ENCODE measurements at regions not wholly inside any gene's neighbourhood (a gene's known extent, or its start where the extent isn't known, plus 50 kb on each side); places are given as distances from the start of the nearest gene placed in this dataset.

- no peaks in the 10 kb centered on the region for H3K36me3 Mint-ChIP-seq (ENCODE audit: low read depth, unreplicated experiment)
- H3K9me3 Mint-ChIP-seq (ENCODE audit: unreplicated experiment), result no peaks in the 10 kb centered on the region
- no peaks in the 10 kb centered on the region for H3K27me3 Mint-ChIP-seq (ENCODE audit: unreplicated experiment)
- no peak for TF ChIP-seq CTCF (IDR thresholded peaks at IDR 0.05; ENCODE audit: unreplicated experiment)
- no peak overlapping the region for H3K27ac Mint-ChIP-seq (ENCODE audit: unreplicated experiment)
- no peak for DNase-seq (ENCODE audit: low spot score)
- no peak overlapping the region for H3K4me3 Mint-ChIP-seq (ENCODE audit: unreplicated experiment)
- H3K4me1 Mint-ChIP-seq (ENCODE audit: unreplicated experiment), result peaks cover 2% of the 10 kb centered on the region
These were observed 175.4 kb downstream of the SNX10 start for GRCh38 chr7:26467104-26467503.

GRCh38 chr7:26467541-26467940, 175.9 kb downstream of the SNX10 start:
- H3K9me3 Mint-ChIP-seq (ENCODE audit: unreplicated experiment), result no peaks in the 10 kb centered on the region
- H3K4me1 Mint-ChIP-seq (ENCODE audit: unreplicated experiment), result peaks cover 2% of the 10 kb centered on the region
- H3K27me3 Mint-ChIP-seq (ENCODE audit: unreplicated experiment), result no peaks in the 10 kb centered on the region
- H3K4me3 Mint-ChIP-seq (ENCODE audit: unreplicated experiment), result no peak overlapping the region
- no peak for TF ChIP-seq CTCF (IDR thresholded peaks at IDR 0.05; ENCODE audit: unreplicated experiment)
- no peak overlapping the region for H3K27ac Mint-ChIP-seq (ENCODE audit: unreplicated experiment)
- no peak for DNase-seq (ENCODE audit: low spot score)
- no peaks in the 10 kb centered on the region for H3K36me3 Mint-ChIP-seq (ENCODE audit: low read depth, unreplicated experiment)

GRCh38 chr7:26468625-26469024, 177.0 kb downstream of the SNX10 start:
- no peak for DNase-seq (ENCODE audit: low spot score)
- Mint-ChIP-seq H3K27me3 (ENCODE audit: unreplicated experiment) (no peaks in the 10 kb centered on the region), H3K4me3 (ENCODE audit: unreplicated experiment) (no peak overlapping the region), H3K27ac (ENCODE audit: unreplicated experiment) (no peak overlapping the region), H3K9me3 (ENCODE audit: unreplicated experiment) (no peaks in the 10 kb centered on the region), H3K4me1 (ENCODE audit: unreplicated experiment) (no peaks in the 10 kb centered on the region), H3K36me3 (ENCODE audit: low read depth, unreplicated experiment) (no peaks in the 10 kb centered on the region)
- no peak for TF ChIP-seq CTCF (IDR thresholded peaks at IDR 0.05; ENCODE audit: unreplicated experiment)

GRCh38 chr7:26469188-26469587, 177.5 kb downstream of the SNX10 start:
- Mint-ChIP-seq H3K4me3 (ENCODE audit: unreplicated experiment) (no peak overlapping the region), H3K27ac (ENCODE audit: unreplicated experiment) (no peak overlapping the region), H3K36me3 (ENCODE audit: low read depth, unreplicated experiment) (no peaks in the 10 kb centered on the region), H3K9me3 (ENCODE audit: unreplicated experiment) (no peaks in the 10 kb centered on the region), H3K27me3 (ENCODE audit: unreplicated experiment) (no peaks in the 10 kb centered on the region), H3K4me1 (ENCODE audit: unreplicated experiment) (no peaks in the 10 kb centered on the region)
- no peak for TF ChIP-seq CTCF (IDR thresholded peaks at IDR 0.05; ENCODE audit: unreplicated experiment)
- no peak for DNase-seq (ENCODE audit: low spot score)

GRCh38 chr7:26470691-26471090, 179.0 kb downstream of the SNX10 start:
- no peak for DNase-seq (ENCODE audit: low spot score)
- H3K36me3 Mint-ChIP-seq (ENCODE audit: low read depth, unreplicated experiment), result no peaks in the 10 kb centered on the region
- no peaks in the 10 kb centered on the region for H3K27me3 Mint-ChIP-seq (ENCODE audit: unreplicated experiment)
- H3K4me3 Mint-ChIP-seq (ENCODE audit: unreplicated experiment), result no peak overlapping the region
- no peaks in the 10 kb centered on the region for H3K9me3 Mint-ChIP-seq (ENCODE audit: unreplicated experiment)
- TF ChIP-seq CTCF (IDR thresholded peaks at IDR 0.05; ENCODE audit: unreplicated experiment), result no peak
- H3K27ac Mint-ChIP-seq (ENCODE audit: unreplicated experiment), result no peak overlapping the region
- H3K4me1 Mint-ChIP-seq (ENCODE audit: unreplicated experiment), result no peaks in the 10 kb centered on the region

Measured in endothelial cell (in vitro differentiated cells).